ENCODE measurements at regions not wholly inside any gene's neighbourhood (a gene's known extent, or its start where the extent isn't known, plus 50 kb on each side); places are given as distances from the start of the nearest gene placed in this dataset.
"Not testable (repeated sequence)": the region's sequence is repeated elsewhere in the genome, so short reads cannot be mapped to it uniquely, and the experiment has no call there.

DNA sequence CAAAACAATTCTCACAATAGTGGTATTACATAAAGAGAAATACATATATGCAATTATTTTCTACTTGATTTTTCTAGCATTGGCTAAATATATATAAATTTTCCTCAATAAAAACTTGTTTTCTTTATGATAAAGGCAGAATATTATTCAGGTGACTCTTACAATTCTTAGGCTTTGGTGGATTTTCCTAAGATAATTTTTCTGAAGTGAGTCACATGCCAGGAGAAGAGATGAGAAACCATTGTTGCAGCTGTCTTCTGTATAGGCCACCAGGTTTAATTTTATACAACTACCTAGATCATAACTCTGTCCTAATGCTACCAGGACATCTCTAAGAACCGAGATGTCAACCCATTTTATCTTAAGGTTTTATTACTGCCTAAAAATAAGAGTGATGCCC is 552.4 kb upstream of the CDH2 start:
- no peak for DNase-seq

DNA sequence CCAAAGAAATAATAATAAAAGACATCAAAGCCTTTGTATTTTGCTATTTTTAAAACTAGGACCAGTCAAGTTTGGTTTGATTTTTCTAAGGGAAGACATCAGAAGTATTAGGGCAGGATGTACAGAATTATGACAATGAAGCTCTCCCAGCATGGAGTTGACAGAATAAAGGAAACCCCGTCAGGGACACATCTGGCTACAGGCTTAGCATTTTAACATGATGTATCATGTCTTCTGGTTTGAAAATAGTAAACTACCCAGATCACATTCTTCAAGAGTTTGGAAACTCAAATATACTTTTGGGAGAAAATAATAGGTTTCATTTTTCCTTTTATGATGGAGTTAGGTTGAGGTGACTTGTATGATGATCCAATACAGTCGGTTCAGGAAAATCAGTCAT is 552.0 kb upstream of the CDH2 start:
- DNase-seq: no peak

DNA sequence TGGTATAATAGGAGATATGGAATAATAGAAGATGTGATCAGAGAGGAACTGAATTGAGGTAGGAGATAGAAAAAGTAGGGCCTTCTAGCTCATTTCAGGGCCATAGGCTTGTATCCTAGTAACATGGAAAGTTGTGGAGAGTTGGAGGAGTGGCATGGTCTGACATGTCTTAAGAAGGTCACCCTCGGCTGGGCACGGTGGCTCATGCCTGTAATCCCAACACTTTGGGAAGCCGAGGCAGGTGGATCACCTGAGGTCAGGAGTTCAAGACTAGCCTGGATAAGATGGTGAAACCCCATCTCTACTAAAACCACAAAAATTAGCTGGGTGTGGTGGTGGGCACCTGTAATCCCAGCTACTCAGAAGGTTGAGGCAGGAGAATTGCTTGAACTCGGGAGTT is 550.3 kb upstream of the CDH2 start:
- DNase-seq: not testable (repeated sequence)

DNA sequence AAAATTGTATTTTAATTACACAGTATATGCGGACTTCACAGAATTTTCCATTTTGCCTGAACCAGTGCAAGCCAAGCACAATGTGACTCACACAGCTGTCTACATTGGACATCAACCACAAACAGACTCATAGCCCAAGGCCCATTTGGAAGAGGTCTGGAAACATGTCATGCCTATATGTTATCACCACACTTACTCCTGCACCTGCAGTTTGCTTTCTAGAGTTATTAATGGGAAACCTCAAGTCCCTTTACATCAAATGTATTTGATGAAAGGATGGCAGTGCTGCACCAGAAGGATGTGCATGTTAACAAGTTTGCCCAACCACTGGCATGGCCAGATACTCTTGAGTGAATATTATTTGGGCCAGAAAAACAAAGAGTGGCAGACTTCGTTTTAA is 548.9 kb upstream of the CDH2 start:
- no peak for DNase-seq

DNA sequence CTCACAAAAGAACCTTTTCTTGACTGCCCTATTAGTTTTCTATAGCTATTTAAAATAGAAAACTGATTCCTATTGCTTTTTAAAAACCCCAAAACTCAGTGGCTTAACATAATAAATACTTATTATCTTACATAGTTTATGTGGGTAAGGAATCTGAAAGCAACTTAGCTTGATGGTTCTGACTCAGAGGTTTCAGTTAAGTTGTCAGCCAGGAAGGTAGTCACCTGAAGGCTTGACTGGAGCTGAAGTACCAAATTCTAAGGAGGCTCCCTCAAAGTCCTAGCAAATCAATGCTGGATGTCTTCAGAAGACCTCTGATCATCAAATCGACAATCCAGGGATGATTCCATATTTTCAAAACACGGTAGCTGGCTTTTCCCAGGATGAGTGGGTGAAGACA is 546.6 kb upstream of the CDH2 start:
- DNase-seq: no peak

DNA sequence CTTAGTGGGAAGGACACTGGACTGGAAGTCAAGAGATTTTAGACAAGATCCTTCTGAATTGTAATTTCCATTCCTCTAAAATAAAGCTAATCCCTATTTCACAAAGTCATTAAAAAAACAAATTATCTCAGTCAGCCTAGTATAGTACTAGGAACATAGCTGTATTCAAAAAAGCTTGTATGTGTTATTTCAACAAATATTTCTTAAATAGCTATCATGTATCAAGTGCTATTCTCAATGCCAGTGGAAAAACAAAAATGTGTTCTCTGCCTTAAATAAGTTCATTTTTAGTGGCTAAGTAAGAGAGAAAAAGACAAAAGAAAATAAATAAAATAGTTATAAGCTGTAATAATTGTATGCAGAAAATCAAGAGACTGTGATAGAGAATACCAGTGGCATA is 541.8 kb upstream of the CDH2 start:
- no peak for DNase-seq

DNA sequence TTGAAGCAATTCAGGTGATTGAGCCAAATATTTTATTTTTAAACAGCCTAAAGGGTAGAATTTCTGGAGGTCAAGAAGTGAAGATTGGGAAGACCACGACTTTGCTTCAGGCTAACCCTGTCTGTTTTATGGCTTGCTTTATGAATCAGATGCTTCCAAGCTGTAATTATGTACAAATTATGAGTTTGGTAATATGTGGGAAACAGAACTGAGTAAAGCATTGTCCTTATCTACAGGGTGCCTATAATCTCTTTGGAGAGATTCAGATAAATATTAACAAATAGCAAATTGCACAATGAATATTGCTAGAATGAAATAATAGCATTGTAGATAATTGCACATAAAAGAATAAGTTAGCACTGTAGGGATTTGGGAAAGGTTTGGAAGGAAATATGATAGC is 539.4 kb upstream of the CDH2 start:
- DNase-seq: no peak

DNA sequence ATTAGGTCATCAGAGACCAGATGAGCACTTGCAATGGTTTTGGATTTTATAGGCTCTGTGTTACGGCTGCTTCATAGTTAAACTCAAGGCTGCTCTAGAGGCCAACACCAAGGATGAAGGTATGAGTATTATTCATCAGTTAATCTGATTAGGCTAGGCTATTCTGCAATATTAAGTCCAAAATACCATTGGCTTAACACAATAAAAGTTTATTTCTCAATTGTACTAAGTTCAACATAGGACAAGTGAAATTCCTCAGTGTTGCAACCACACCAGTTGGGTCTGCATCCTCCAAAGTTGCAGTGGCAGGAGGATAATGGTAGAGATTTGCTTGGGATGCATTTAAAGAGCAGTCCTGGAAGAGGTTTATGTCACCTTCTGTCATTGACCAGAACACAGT is 538.3 kb upstream of the CDH2 start:
- DNase-seq: no peak

DNA sequence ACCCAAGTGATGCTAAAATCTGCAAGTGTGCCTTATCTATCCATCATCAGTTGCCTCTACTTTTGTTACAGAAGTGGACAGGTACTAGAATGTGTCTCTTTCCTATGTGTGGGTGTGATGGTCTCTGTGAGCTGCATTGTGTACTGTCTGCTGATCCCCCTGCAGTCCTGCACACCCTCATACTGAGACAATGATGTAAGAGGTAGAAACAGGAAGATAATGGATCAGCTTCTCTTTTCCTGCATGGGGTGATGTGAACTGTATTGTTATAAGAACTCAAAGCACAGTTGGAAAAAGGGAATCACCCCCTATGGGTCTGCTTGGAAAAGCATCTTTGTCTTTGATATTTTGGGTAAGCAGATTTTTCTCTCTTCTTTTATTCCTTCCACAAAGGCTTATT is 537.6 kb upstream of the CDH2 start:
- DNase-seq: no peak

DNA sequence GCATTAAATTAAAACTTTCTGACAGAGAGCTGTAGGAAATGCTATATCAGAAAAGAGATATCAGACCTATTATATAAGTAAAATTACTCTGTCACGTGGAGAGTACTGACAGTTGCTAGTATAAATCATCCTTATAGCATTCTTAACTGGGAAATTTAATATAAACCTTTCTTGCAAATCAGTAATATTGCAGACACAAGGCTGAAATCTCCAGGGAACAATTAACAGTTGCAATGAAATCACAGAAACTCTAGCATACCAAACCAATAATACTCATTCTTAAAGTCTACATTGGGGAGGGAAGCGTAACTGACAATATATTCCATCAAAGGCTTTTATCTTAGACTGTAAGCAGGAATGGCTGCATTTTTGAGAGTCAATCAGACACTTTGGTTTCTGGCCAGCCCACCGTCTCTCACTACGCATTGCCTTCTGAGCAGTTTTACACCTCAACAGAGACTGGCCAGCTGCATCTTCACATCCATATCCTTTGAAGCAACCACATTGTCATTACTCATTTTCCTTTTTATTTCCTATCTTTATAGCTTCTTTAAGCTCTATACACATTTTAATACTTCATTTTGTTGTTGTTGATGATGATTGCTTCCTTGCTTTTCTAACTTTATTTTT is 536.0 kb upstream of the CDH2 start:
- DNase-seq: no peak

DNA sequence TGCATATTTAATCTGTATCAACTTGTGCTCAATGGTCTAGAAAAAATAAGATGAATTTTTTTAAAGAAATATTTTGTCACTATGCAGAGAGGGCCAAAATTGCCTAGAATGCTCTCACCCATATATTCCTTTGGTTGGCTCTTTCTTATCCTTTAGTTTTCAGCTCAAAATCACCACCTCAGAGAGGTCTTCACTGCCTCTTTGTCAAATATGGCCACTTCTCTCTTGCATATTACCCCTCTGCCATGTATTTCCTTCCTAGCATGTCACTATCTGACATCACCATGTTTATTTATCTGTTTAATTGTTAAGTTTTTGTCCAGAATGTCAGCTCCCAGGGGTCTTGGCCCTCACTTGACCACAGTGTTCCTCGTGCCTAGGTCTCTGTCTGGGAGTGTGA is 535.2 kb upstream of the CDH2 start:
- DNase-seq: no peak

DNA sequence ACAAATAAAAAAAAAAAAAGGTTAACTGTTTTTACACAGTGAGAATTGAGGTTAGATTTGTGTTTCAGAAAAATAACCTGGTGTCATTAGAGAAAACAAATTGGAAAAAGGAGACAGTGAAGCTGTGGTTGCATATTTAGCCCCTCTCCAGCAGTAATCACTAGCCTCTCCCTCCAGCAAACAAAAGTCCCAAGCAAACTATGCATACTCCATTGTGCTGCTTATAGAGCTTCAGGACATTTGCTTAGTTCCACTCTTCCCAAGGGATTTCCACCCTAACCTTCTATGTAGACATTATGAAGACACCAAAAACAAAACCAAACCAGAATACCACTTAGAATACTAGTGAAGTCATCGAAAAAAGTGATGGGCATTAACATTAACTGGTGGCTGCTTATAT is 534.2 kb upstream of the CDH2 start:
- no peak for DNase-seq

DNA sequence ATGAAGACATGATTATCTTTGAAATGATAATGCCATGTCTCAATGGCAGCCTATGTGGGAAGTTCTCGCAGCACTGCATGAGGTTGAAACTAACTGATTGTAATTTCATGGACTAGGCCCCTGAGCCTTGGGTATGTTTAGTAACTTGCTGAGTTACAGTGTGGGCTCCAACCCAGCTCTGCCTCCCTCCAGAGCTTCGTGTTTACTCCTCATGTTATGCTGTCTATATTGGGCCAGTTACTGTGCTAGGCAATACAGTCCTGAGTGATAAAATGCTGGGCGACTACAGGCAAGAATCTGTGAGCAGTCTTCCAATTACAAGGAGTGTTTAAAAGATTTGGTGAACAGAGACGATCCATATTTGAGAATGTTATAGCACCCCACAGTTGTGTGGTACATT is 530.1 kb upstream of the CDH2 start:
- DNase-seq: no peak

DNA sequence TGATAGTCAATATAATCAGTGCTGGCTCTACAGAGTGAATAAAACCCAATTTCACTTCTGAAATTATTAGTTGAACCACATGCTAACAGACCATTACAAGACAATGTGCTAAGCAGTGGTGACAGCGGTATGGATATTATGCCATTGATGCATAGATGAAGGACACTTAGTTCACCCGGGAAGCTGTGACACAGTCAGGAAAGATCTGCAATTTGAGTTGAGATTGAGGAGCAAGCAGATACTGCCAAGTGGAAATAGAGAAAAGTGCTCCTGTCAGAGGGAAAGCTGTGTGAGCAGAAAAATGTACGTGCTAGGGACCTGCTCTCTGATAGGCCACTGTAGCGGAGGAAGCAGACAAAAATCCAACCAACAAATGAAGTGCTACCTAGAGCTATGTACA is 529.5 kb upstream of the CDH2 start:
- DNase-seq: no peak

DNA sequence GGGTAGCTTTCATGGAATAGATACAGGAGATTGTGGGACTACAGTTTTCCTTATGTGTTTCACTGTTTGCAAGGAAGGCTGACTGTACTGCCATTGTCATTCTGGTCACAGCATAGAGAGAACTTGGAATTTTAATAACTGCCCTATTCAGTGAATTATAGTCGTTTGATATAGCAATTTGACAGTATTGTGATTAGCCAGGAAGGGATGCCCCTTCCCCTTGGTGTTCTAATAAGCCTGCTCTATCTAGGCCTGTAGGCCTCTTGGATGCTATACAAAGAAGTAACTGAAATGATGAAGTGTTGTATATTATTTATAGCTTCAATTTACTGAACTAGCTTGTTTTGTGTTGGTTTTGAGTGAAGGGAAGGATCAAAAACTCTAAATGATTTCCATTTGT is 528.6 kb upstream of the CDH2 start:
- no peak for DNase-seq

DNA sequence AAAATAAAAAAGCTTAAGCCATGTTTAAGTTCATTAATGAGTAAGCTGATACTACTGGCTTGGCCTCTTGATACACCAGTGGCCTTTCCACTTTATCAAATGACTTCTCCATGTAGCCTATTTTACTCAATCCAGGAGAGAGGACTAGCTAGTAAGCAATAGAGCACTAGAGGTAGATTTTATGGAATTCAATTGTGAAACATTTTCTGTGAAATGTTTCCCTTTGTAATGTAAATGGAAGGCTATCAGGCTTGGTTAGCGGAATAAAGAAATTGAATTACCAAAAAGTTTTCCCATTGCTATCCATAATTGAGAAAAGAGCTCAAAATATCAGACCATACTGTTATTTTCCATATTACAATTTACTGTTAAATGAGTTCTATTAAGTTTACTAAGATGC is 515.4 kb upstream of the CDH2 start:
- DNase-seq: no peak

DNA sequence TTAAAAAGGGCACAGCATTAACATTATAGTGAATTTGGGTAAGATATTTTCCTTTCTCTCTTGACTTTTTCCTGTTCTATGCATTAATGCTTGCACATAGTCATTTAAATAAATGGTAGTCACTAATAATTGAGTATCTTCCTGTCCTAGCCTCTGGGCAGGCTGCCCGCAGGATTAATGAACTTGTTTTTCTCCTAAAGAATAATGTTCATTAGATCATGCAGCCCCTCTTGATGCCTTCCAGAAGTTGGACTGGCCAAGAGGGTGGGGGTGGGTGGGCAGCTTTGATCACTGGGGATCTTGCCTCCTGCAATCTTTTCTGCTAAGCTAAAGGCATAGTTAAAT is 514.5 kb upstream of the CDH2 start:
- no peak for DNase-seq

DNA sequence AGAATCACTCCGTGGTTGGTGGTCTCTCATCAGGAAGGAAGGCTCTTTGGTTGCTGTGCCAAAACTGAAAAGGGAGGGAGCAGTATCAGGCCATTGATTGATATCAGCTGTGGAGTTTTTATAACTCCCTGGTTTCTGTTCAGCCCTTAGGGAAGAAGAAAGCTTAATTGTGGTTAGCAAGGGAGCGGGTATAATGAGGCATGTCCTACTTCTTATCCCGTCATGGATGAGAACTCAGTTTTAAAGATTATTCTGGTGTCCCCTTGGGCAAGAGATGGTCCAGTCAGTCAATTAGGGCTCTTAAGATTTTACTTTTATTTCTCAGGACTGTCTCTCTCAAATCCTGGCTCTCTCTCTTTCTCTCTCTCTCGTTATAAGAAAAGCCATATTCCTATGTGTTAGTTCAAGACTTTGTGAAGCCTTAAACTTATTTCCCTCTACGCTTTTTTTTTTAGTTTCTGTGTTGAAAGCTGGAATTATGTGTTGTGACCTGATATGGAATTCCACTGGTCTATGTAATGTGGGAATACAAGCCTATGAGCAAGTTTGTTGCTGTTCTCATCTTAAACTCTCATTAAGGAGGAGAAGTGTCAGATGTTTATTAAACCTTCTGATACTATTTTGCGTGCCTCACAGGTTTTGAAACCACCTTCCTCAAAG is 514.0 kb upstream of the CDH2 start:
- DNase-seq: no peak

DNA sequence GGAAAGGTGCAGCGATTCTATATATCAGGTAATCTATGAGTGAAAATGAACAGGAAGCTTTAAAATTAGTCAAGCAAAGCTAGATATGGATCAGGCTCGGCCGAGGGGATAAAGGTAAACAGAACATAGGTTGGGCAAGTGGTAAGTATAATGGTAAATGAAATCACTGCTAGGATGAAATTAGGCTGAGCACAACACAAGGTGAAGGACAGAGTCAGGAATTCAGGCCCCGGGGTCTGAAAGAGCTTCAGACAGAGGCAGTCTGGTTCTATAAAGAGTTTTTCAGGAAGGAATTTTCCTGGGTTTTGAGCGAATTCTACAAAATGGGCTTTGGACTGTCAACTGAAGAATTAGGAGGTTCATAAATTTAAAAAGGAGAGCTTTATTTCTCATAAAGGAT is 513.2 kb upstream of the CDH2 start:
- DNase-seq: no peak

DNA sequence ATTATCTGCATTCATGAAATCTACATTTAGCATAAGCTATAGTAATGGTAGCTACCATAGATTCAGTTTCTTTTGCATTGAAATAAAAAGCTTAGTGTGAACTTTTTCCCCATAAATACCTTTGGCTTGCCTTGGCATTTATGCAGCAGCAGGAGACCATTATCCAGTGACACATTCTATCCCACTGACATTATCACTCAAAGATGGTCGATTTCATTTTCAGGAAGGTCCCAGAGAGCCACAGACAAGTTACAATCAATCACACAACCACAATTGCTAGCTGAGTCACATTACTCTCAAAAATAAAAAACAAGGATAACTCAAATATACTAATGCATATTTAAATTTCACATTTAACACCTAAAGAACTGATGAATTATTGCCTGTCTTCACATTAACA is 512.7 kb upstream of the CDH2 start:
- no peak for DNase-seq

DNA sequence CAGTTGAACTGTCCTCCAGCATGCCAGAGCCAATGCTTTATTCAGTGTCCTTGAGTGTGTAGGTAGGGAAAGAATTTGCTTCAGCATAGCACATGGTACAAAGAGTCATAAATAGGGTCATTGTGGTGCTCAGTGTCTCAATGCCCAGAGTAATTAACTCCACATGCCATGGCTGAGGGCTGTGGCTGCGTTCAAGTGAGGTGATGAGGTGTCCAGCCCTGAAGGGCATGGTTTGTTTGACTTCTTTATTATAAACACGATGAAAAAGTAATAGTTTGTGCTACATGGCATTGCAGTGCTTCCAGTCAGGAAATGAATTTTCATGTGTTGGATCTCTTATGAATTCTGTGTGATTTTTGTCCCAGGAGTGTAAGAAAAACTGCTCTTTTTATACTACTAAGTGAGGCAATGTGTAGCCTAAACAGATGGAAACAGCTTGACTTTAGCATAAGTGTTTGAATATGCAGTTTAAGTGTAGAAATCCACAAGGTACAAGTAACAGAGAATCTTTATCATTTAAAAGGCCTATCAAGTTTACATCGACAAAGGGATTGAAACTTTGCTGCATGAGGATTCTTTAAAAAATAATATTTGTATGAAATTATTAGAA is 507.9 kb upstream of the CDH2 start:
- no peak for DNase-seq

DNA sequence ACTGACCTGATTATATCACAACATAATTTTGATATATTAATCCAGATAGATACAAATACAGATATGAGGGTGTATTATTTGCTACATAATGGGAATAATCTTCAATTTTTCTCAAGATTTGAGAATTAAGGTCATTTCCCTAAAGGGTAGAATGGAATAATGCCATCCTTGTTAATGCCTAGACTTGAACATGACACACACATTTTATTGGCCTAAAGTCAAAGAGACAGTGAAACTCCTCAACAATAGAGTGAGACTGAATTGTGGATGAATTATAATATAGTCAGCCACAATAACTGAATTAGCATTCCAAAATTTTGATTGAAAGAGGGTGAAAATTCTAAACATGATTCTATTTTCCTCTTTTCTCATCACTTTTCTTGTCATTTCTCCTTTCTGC is 506.0 kb upstream of the CDH2 start:
- DNase-seq: no peak

DNA sequence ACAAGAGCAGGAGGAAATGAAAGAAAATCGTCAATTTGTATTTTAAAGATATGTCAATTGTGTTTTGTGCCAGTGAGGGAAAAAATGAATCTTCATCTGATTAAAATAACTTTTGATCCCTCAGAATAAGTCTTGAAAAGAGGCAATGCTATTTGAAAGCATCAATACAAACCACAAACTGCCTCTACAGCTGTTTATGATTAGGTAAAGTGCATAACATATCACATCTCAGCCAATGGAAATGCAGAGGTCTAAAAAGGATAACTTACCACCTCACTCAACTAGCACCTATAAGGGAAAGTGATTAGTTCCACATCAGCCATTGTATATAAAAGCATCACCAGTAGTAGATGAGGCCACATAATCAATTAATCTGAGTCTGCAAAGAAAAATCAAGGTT is 492.2 kb upstream of the CDH2 start:
- DNase-seq: no peak

DNA sequence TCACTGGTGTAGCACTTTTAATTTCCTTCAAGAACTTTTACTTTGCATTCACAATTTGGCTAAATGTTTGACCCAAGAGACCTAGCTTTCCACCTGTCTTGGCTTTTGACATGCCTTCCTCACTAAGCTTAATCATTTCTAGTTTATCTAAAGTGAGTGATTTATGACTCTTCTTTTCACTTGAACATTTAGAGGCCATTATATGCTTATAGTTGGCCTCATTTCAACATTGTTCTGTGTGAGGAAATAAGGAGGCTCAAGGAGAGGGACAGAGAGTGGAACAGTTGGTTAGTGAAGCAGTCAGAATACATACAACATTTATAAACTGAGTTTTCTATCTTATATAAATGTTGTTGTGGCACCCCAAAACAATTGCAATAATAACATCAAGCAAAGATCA is 489.3 kb upstream of the CDH2 start:
- no peak for DNase-seq

DNA sequence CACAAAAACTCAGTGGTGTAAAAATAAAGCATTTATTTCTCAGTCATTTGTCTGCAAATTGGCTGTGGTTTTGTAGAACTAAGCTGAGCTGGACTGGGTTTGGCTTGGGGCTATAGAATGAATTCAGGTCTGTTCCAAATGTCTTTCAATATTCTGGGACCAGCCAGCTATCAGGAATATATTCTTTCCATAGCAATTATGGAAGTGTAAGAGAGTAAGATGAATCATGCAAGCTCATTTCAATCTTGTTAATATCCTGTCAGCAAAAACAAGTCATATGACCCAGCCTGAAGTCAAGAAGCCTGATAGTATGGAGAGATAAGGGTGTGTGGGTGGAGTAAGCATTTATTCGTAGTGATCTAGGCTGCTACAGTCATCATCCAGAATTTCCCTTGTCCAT is 481.0 kb upstream of the CDH2 start:
- no peak for DNase-seq
